ENCODE measurements at regions not wholly inside any gene's neighbourhood (a gene's known extent, or its start where the extent isn't known, plus 50 kb on each side); places are given as distances from the start of the nearest gene placed in this dataset.

GRCh38 chr5:97545446-97545845 lies 362.4 kb upstream of the RIOK2 start:
- H3K4me2 ChIP-seq (ENCODE audit: low read length), result no peak overlapping the region
- no peaks in the 10 kb centered on the region for H3K36me3 ChIP-seq (ENCODE audit: insufficient read depth, low read length)
- no peaks in the 10 kb centered on the region for H3K27me3 ChIP-seq (ENCODE audit: control insufficient read depth, insufficient read depth, low read length)
- H3K4me1 ChIP-seq (ENCODE audit: control insufficient read depth, insufficient read depth, low read length), result peaks cover 6% of the 10 kb centered on the region
- no peak overlapping the region for H3K4me3 ChIP-seq (ENCODE audit: low read length)
- H3K9me3 ChIP-seq (replicated peaks; ENCODE audit: low read length), result no peaks in the 10 kb centered on the region
- no peak overlapping the region for H3K9ac ChIP-seq (ENCODE audit: low read depth, low read length)

DNA sequence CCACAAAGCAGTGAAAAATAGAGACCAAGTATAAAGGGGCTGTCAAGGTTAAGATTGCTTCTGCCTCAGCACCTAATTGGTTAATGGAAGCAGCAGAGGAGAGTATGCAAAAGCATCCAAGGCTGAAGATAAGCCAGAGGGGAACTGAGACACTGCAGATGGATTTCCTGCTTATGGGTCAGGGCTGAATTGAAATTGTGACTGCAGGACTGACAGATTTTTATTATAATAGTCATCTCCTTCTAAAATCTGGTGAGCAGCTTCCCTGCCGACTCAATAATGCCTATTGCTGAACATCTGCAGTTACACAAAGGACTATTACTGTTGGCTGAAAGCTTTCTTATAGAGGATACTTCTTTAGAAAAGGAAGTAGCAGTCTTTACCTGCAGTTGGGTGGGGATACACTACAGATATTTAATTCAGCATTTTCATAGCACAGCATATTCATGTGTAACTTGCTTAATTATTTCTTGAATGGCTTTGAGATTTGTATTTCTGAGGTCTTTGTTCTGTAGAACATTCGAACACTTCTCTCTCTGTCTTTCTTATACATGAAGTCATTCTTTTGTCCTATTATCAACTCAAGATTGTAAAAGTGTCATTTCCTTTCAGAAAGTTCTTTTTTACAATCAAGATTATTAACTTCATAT lies 363.0 kb upstream of the RIOK2 start:
- Histone ChIP-seq H3K27me3 (ENCODE audit: control insufficient read depth, insufficient read depth, low read length) (no peaks in the 10 kb centered on the region), H3K4me2 (ENCODE audit: low read length) (no peak overlapping the region), H3K4me1 (ENCODE audit: control insufficient read depth, insufficient read depth, low read length) (peaks cover 6% of the 10 kb centered on the region), H3K9ac (ENCODE audit: low read depth, low read length) (no peak overlapping the region), H3K9me3 (replicated peaks; ENCODE audit: low read length) (no peaks in the 10 kb centered on the region), H3K4me3 (ENCODE audit: low read length) (no peak overlapping the region), H3K36me3 (ENCODE audit: insufficient read depth, low read length) (no peaks in the 10 kb centered on the region)

DNA sequence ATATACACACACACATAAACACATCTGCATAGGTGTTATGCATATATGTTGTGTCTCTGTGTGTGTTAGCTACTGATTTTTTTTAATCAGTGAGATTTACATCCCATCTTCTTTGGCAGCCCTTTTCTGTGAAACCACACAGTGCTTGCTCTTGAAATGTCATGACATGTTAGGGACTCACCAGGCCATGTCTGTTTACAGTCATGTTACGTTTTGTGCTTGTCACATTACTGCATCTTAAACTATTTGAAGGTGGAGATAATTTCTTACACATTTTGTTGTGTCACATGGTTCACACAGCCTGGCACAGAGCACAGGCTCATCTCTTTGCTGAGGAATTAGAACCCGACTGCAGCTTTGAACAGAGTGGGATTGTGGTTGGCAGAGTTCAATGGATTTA lies 364.4 kb upstream of the RIOK2 start:
- Histone ChIP-seq H3K4me3 (ENCODE audit: low read length) (no peak overlapping the region), H3K9me3 (replicated peaks; ENCODE audit: low read length) (no peaks in the 10 kb centered on the region), H3K27me3 (ENCODE audit: control insufficient read depth, insufficient read depth, low read length) (no peaks in the 10 kb centered on the region), H3K4me1 (ENCODE audit: control insufficient read depth, insufficient read depth, low read length) (peaks cover 6% of the 10 kb centered on the region), H3K9ac (ENCODE audit: low read depth, low read length) (no peak overlapping the region), H3K36me3 (ENCODE audit: insufficient read depth, low read length) (no peaks in the 10 kb centered on the region), H3K4me2 (ENCODE audit: low read length) (no peak overlapping the region)

GRCh38 chr5:97547999-97548738 lies 365.1 kb upstream of the RIOK2 start:
- Histone ChIP-seq H3K4me3 (ENCODE audit: low read length) (no peak overlapping the region), H3K27me3 (ENCODE audit: control insufficient read depth, insufficient read depth, low read length) (no peaks in the 10 kb centered on the region), H3K36me3 (ENCODE audit: insufficient read depth, low read length) (no peaks in the 10 kb centered on the region), H3K4me1 (ENCODE audit: control insufficient read depth, insufficient read depth, low read length) (peaks cover 6% of the 10 kb centered on the region), H3K9me3 (replicated peaks; ENCODE audit: low read length) (no peaks in the 10 kb centered on the region), H3K9ac (ENCODE audit: low read depth, low read length) (no peak overlapping the region), H3K4me2 (ENCODE audit: low read length) (no peak overlapping the region)

GRCh38 chr5:97548739-97549080 lies 365.7 kb upstream of the RIOK2 start:
- H3K9me3 ChIP-seq (replicated peaks; ENCODE audit: low read length), result no peaks in the 10 kb centered on the region
- H3K36me3 ChIP-seq (ENCODE audit: insufficient read depth, low read length), result no peaks in the 10 kb centered on the region
- no peaks in the 10 kb centered on the region for H3K27me3 ChIP-seq (ENCODE audit: control insufficient read depth, insufficient read depth, low read length)
- no peak overlapping the region for H3K4me2 ChIP-seq (ENCODE audit: low read length)
- H3K4me3 ChIP-seq (ENCODE audit: low read length), result no peak overlapping the region
- peaks cover 7% of the 10 kb centered on the region for H3K4me1 ChIP-seq (ENCODE audit: control insufficient read depth, insufficient read depth, low read length)
- no peak overlapping the region for H3K9ac ChIP-seq (ENCODE audit: low read depth, low read length)

- H3K9ac ChIP-seq (ENCODE audit: low read depth, low read length), result no peak overlapping the region
- H3K27me3 ChIP-seq (ENCODE audit: control insufficient read depth, insufficient read depth, low read length), result no peaks in the 10 kb centered on the region
- no peak overlapping the region for H3K4me2 ChIP-seq (ENCODE audit: low read length)
- H3K9me3 ChIP-seq (replicated peaks; ENCODE audit: low read length), result no peaks in the 10 kb centered on the region
- H3K4me3 ChIP-seq (ENCODE audit: low read length), result no peak overlapping the region
- no peaks in the 10 kb centered on the region for H3K36me3 ChIP-seq (ENCODE audit: insufficient read depth, low read length)
- H3K4me1 ChIP-seq (ENCODE audit: control insufficient read depth, insufficient read depth, low read length), result peaks cover 15% of the 10 kb centered on the region
These were observed 366.4 kb upstream of the RIOK2 start for GRCh38 chr5:97549496-97549895.

- no peak overlapping the region for H3K4me2 ChIP-seq (ENCODE audit: low read length)
- peaks cover 21% of the 10 kb centered on the region for H3K4me1 ChIP-seq (ENCODE audit: control insufficient read depth, insufficient read depth, low read length)
- H3K27me3 ChIP-seq (ENCODE audit: control insufficient read depth, insufficient read depth, low read length), result no peaks in the 10 kb centered on the region
- H3K9ac ChIP-seq (ENCODE audit: low read depth, low read length), result no peak overlapping the region
- no peaks in the 10 kb centered on the region for H3K36me3 ChIP-seq (ENCODE audit: insufficient read depth, low read length)
- no peaks in the 10 kb centered on the region for H3K9me3 ChIP-seq (replicated peaks; ENCODE audit: low read length)
- H3K4me3 ChIP-seq (ENCODE audit: low read length), result no peak overlapping the region
These were observed 367.1 kb upstream of the RIOK2 start for GRCh38 chr5:97550164-97550563.

DNA sequence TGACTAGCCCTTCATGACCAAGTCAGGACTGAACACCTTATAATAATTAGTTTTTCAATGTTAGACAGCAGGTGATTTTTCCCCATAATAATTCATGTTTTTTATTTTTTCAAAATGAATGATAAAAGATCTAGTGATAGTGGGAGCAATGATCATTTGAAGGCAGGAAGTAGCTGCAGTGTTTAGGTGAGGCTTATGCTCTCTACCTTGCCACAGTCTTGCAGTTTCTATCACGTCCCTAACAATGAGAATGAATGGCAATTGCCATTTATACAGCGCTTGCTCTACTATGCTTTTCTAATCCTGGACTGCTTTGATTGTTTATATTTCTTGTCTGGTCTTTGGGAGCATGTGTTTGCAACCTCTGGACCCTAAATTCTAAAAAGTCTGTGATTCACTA lies 367.8 kb upstream of the RIOK2 start:
- no peaks in the 10 kb centered on the region for H3K36me3 ChIP-seq (ENCODE audit: insufficient read depth, low read length)
- H3K9ac ChIP-seq (ENCODE audit: low read depth, low read length), result no peak overlapping the region
- no peaks in the 10 kb centered on the region for H3K27me3 ChIP-seq (ENCODE audit: control insufficient read depth, insufficient read depth, low read length)
- H3K4me1 ChIP-seq (ENCODE audit: control insufficient read depth, insufficient read depth, low read length), result peaks cover 27% of the 10 kb centered on the region
- H3K4me3 ChIP-seq (ENCODE audit: low read length), result no peak overlapping the region
- H3K4me2 ChIP-seq (ENCODE audit: low read length), result no peak overlapping the region
- H3K9me3 ChIP-seq (replicated peaks; ENCODE audit: low read length), result no peaks in the 10 kb centered on the region

DNA sequence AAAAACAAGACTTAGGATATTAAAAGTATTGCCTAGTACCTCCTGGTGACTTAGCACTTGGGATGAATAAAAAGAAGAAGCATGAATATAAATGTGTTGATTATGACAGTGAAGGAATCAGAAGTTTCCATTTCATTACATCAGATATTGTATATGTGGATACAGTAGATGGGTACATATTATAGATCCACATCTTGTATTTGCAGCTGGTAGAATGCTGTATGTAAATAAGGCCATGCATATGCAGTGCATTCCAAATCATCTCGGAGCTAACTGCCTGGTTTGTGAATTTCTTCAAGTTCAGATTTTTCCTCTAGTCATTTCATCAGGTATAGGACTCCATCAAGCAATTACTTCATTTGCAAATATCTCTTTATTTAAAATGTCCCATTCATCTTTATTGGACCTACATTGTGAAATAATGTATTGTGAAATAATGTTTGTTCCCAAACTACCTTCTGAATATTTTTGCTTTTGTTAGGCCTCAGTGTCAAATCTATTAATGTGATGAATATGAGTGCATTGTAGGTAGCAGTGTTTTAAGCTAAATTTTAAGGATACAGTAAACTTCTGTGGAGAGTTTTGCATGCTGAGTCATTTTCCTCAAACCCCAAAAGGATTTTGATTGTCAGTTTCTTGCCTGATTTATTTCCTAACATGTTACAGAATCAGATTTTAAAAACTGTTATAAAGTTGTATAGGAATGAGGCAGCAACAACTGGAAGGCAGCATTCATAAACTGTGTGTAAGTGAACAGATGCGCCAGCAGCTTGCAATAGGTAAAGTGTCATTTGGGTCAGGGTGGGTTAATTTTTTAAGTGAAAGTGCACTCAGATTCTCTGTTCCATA lies 370.8 kb upstream of the RIOK2 start:
- no peak overlapping the region for H3K4me2 ChIP-seq (ENCODE audit: low read length)
- no peak overlapping the region for H3K4me3 ChIP-seq (ENCODE audit: low read length)
- no peaks in the 10 kb centered on the region for H3K9me3 ChIP-seq (replicated peaks; ENCODE audit: low read length)
- H3K27me3 ChIP-seq (ENCODE audit: control insufficient read depth, insufficient read depth, low read length), result no peaks in the 10 kb centered on the region
- peaks cover 23% of the 10 kb centered on the region for H3K4me1 ChIP-seq (ENCODE audit: control insufficient read depth, insufficient read depth, low read length)
- H3K9ac ChIP-seq (ENCODE audit: low read depth, low read length), result no peak overlapping the region
- no peaks in the 10 kb centered on the region for H3K36me3 ChIP-seq (ENCODE audit: insufficient read depth, low read length)

DNA sequence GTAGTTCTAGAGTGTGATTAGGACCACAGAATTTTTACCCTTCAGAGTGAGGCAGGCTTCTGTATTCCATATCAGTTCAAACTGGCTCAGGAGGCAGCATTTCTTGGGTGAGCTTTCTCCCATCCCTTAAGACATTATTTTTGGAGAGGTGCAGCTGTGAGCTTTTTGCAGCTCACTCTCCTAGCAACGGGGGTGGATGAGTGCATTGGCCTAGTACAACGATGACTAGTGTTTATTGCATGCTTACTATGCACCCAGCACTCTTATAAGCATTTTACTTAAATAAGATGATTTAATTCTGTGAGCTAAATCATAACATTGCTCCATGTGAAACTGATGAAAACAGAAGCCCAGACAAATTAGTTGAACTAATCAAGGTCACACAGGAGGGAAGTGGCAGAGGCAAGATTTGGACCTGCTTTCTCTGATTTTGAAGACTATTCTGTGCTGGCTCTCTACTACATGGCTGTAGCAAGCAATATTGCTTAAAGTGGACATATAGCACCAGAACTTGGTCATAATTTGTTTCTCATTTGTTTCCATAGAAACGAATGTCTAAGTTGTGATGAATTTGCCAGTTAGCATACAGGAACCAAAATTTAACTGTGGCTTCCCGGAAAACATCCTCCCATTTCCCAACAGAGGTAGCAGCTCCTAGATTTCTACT lies 372.1 kb upstream of the RIOK2 start:
- Histone ChIP-seq H3K36me3 (ENCODE audit: insufficient read depth, low read length) (no peaks in the 10 kb centered on the region), H3K9me3 (replicated peaks; ENCODE audit: low read length) (no peaks in the 10 kb centered on the region), H3K4me2 (ENCODE audit: low read length) (peak overlapping the region; percentile 11), H3K27me3 (ENCODE audit: control insufficient read depth, insufficient read depth, low read length) (no peaks in the 10 kb centered on the region), H3K9ac (ENCODE audit: low read depth, low read length) (peak overlapping the region; percentile 18), H3K4me1 (ENCODE audit: control insufficient read depth, insufficient read depth, low read length) (peaks cover 23% of the 10 kb centered on the region), H3K4me3 (ENCODE audit: low read length) (no peak overlapping the region)

DNA sequence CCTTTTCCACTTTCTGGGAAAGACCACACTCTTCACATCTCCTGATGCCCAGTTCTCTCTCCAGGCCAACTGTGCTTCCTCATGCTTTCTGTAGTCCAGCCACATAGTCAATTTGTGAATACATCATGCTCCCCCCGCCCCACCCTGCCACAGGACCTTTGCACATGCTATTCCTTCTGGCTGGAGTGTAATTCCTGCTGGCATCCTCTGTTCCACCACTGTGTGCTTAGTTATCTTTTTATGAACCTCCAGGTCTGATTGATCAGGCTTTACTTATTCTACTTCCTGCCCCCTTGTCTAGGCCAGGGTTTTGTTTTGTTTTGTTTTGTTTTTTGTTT lies 372.6 kb upstream of the RIOK2 start:
- Histone ChIP-seq H3K27me3 (ENCODE audit: control insufficient read depth, insufficient read depth, low read length) (no peaks in the 10 kb centered on the region), H3K4me3 (ENCODE audit: low read length) (no peak overlapping the region), H3K36me3 (ENCODE audit: insufficient read depth, low read length) (no peaks in the 10 kb centered on the region), H3K9me3 (replicated peaks; ENCODE audit: low read length) (no peaks in the 10 kb centered on the region), H3K4me2 (ENCODE audit: low read length) (no peak overlapping the region), H3K9ac (ENCODE audit: low read depth, low read length) (no peak overlapping the region), H3K4me1 (ENCODE audit: control insufficient read depth, insufficient read depth, low read length) (peaks cover 21% of the 10 kb centered on the region)
